ENCODE measurements at regions not wholly inside any gene's neighbourhood (a gene's known extent, or its start where the extent isn't known, plus 50 kb on each side); places are given as distances from the start of the nearest gene placed in this dataset.

- H3K27ac Mint-ChIP-seq = no peak overlapping the region
- intact Hi-C loops (cut with micrococcal nuclease) = no loop called here
- no peaks in the 10 kb centered on the region for H3K4me1 Mint-ChIP-seq (ENCODE audit: low read depth)
- H3K4me3 Mint-ChIP-seq = no peak overlapping the region
- no peaks in the 10 kb centered on the region for H3K27me3 Mint-ChIP-seq
- no peaks in the 10 kb centered on the region for H3K36me3 Mint-ChIP-seq (ENCODE audit: low read depth)
- peaks cover 4% of the 10 kb centered on the region for H3K9me3 Mint-ChIP-seq
Measured at GRCh38 chr4:35038079-35038805, 1206.1 kb downstream of the ARAP2 start.

- no peaks in the 10 kb centered on the region for H3K36me3 Mint-ChIP-seq (ENCODE audit: low read depth)
- no peaks in the 10 kb centered on the region for H3K4me1 Mint-ChIP-seq (ENCODE audit: low read depth)
- H3K27ac Mint-ChIP-seq = no peak overlapping the region
- no peak overlapping the region for H3K4me3 Mint-ChIP-seq
- no peaks in the 10 kb centered on the region for H3K27me3 Mint-ChIP-seq
- no peaks in the 10 kb centered on the region for H3K9me3 Mint-ChIP-seq
- intact Hi-C loops (cut with micrococcal nuclease) = no loop called here
Measured at GRCh38 chr4:35038845-35039244, 1205.5 kb downstream of the ARAP2 start.

- Mint-ChIP-seq H3K36me3 (ENCODE audit: low read depth) (no peaks in the 10 kb centered on the region), H3K27ac (no peak overlapping the region), H3K4me1 (ENCODE audit: low read depth) (no peaks in the 10 kb centered on the region), H3K4me3 (no peak overlapping the region), H3K9me3 (no peaks in the 10 kb centered on the region), H3K27me3 (no peaks in the 10 kb centered on the region)
- intact Hi-C loops (cut with micrococcal nuclease) = no loop called here
Measured at GRCh38 chr4:35052546-35052945, 1191.8 kb downstream of the ARAP2 start.

GRCh38 chr4:35063031-35063570 is 1181.2 kb downstream of the ARAP2 start:
- intact Hi-C loops (cut with micrococcal nuclease) = no loop called here
- no peak overlapping the region for H3K4me3 Mint-ChIP-seq
- H3K4me1 Mint-ChIP-seq (ENCODE audit: low read depth) = no peaks in the 10 kb centered on the region
- H3K9me3 Mint-ChIP-seq = no peaks in the 10 kb centered on the region
- no peaks in the 10 kb centered on the region for H3K27me3 Mint-ChIP-seq
- no peaks in the 10 kb centered on the region for H3K36me3 Mint-ChIP-seq (ENCODE audit: low read depth)
- H3K27ac Mint-ChIP-seq = no peak overlapping the region

DNA sequence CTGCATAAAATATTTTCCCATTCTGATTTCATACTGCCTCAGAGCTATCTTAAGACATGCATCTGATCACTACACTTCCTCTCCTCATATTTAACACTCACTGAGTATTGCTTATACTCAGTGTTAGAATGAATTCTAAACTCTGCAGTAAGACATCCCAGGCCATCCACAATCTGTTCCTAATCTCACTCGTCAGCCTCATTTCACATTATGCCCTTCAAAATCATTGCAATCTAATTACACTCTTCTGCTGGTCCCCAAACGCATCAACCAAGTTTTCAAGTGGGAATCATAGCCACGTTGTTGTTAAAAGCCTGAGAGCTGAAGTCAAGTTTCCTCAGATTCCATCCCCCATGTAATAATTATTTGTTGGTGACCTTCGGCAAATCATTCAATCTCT is 1177.9 kb downstream of the ARAP2 start:
- H3K4me1 Mint-ChIP-seq (ENCODE audit: low read depth) = no peaks in the 10 kb centered on the region
- H3K36me3 Mint-ChIP-seq (ENCODE audit: low read depth) = no peaks in the 10 kb centered on the region
- H3K27me3 Mint-ChIP-seq = no peaks in the 10 kb centered on the region
- intact Hi-C loops (cut with micrococcal nuclease) = no loop called here
- no peaks in the 10 kb centered on the region for H3K9me3 Mint-ChIP-seq
- H3K27ac Mint-ChIP-seq = no peak overlapping the region
- no peak overlapping the region for H3K4me3 Mint-ChIP-seq

- no peaks in the 10 kb centered on the region for H3K27me3 Mint-ChIP-seq
- no peak overlapping the region for H3K4me3 Mint-ChIP-seq
- no peaks in the 10 kb centered on the region for H3K4me1 Mint-ChIP-seq (ENCODE audit: low read depth)
- no peak overlapping the region for H3K27ac Mint-ChIP-seq
- intact Hi-C loops (cut with micrococcal nuclease) = no loop called here
- H3K9me3 Mint-ChIP-seq = no peaks in the 10 kb centered on the region
- H3K36me3 Mint-ChIP-seq (ENCODE audit: low read depth) = no peaks in the 10 kb centered on the region
Measured at GRCh38 chr4:35080799-35081198, 1163.5 kb downstream of the ARAP2 start.

GRCh38 chr4:35087218-35087617 is 1157.1 kb downstream of the ARAP2 start:
- Mint-ChIP-seq H3K9me3 (no peaks in the 10 kb centered on the region), H3K36me3 (ENCODE audit: low read depth) (no peaks in the 10 kb centered on the region), H3K27me3 (no peaks in the 10 kb centered on the region), H3K4me3 (no peak overlapping the region), H3K4me1 (ENCODE audit: low read depth) (no peaks in the 10 kb centered on the region), H3K27ac (no peak overlapping the region)
- intact Hi-C loops (cut with micrococcal nuclease) = no loop called here

DNA sequence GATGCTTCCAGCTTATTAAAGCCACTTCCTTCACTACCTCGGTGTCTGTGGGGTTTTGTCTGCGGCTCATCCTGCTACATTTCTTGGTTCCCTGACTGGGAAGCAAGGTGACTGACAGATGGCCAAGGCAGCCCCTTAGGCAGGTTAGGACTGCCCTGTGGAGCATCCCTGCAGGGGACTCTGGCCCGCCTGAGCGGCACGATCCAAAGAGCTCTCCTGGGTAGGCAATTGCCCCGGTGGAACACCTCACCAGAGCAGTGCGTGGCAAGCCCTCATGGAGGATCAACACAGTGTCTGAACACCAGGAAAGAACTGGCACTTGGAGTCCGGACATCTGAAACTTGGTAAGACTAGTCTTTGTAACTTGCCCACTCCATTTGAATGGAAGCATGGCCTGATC is 1143.4 kb downstream of the ARAP2 start:
- no peak overlapping the region for H3K4me3 Mint-ChIP-seq
- H3K27me3 Mint-ChIP-seq = no peaks in the 10 kb centered on the region
- H3K27ac Mint-ChIP-seq = no peak overlapping the region
- intact Hi-C loops (cut with micrococcal nuclease) = no loop called here
- no peaks in the 10 kb centered on the region for H3K4me1 Mint-ChIP-seq (ENCODE audit: low read depth)
- H3K36me3 Mint-ChIP-seq (ENCODE audit: low read depth) = no peaks in the 10 kb centered on the region
- peaks cover 24% of the 10 kb centered on the region for H3K9me3 Mint-ChIP-seq

DNA sequence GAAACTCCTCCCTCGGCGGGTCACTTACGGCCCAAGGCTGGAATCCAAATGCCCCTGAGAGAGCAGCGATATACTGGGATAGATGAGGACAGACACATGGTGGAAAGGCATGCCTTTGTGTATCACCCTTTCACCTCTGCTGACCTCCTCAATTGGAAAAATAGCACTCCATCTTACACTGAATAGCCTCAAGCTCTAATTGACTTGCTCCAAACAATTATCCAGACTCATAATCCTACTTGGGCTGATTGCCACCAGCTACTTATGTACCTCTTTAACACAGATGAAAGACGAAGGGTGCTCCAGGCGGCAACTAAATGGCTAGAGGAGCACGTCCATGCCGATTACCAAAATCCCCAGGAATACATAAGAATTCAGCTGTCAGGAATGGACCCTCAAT is 1142.2 kb downstream of the ARAP2 start:
- intact Hi-C loops (cut with micrococcal nuclease) = no loop called here
- H3K27me3 Mint-ChIP-seq = no peaks in the 10 kb centered on the region
- H3K4me1 Mint-ChIP-seq (ENCODE audit: low read depth) = no peaks in the 10 kb centered on the region
- H3K9me3 Mint-ChIP-seq = peaks cover 24% of the 10 kb centered on the region
- H3K4me3 Mint-ChIP-seq = no peak overlapping the region
- no peak overlapping the region for H3K27ac Mint-ChIP-seq
- no peaks in the 10 kb centered on the region for H3K36me3 Mint-ChIP-seq (ENCODE audit: low read depth)

DNA sequence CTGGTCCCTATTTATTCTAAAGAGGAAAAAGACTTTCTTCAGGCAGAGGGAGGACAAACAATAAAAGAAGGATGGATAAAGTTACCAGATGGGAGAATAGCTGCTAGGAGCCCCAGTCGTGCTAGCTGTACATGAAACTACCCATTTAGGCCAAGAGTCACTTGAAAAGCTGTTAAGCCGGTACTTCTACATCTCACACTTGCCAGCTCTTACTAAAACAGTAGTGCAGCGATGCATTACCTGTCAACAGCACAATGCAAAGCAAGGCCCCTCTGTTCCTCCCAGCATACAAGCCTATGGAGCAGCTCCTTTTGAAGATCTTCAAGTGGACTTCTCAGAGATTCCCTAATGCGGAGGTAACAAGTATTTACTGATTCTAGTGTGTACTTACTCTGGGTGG is 1138.8 kb downstream of the ARAP2 start:
- Mint-ChIP-seq H3K27ac (no peak overlapping the region), H3K4me1 (ENCODE audit: low read depth) (no peaks in the 10 kb centered on the region), H3K27me3 (no peaks in the 10 kb centered on the region), H3K9me3 (peaks cover 35% of the 10 kb centered on the region), H3K4me3 (no peak overlapping the region), H3K36me3 (ENCODE audit: low read depth) (no peaks in the 10 kb centered on the region)
- intact Hi-C loops (cut with micrococcal nuclease) = no loop called here

DNA sequence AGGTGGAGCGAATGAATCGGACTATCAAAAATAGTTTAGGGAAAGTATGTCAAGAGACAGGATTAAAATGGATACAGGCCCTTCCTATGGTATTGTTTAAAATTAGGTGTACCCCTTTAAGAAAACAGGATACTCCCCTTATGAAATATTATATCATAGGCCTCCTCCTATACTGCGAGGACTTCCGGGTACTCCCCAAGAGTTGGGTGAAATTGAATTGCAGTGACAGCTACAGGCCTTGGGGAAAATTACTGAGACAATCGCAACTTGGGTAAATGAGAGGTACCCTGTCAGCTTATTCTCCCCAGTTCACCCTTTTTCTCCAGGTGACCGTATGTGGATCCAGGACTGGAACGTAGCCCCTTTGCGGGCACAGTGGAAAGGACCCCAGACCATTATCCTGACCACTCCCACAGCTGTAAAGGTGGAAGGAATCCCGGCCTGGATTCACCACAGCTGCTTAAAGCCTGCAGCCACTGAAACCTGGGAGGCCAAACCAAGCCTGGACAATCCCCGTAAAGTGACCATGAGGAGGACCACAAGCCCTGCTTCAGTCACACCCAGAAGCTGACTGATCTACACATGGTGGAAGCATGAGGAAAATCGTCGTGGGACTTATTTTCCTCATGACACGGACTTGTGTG is 1138.1 kb downstream of the ARAP2 start:
- no peaks in the 10 kb centered on the region for H3K36me3 Mint-ChIP-seq (ENCODE audit: low read depth)
- no peaks in the 10 kb centered on the region for H3K27me3 Mint-ChIP-seq
- peaks cover 31% of the 10 kb centered on the region for H3K9me3 Mint-ChIP-seq
- H3K27ac Mint-ChIP-seq = no peak overlapping the region
- intact Hi-C loops (cut with micrococcal nuclease) = no loop called here
- no peak overlapping the region for H3K4me3 Mint-ChIP-seq
- no peaks in the 10 kb centered on the region for H3K4me1 Mint-ChIP-seq (ENCODE audit: low read depth)

GRCh38 chr4:35124106-35124505 is 1120.2 kb downstream of the ARAP2 start:
- no peaks in the 10 kb centered on the region for H3K27me3 Mint-ChIP-seq
- peaks cover 7% of the 10 kb centered on the region for H3K9me3 Mint-ChIP-seq
- H3K27ac Mint-ChIP-seq = no peak overlapping the region
- H3K4me1 Mint-ChIP-seq (ENCODE audit: low read depth) = no peaks in the 10 kb centered on the region
- intact Hi-C loops (cut with micrococcal nuclease) = no loop called here
- no peaks in the 10 kb centered on the region for H3K36me3 Mint-ChIP-seq (ENCODE audit: low read depth)
- H3K4me3 Mint-ChIP-seq = no peak overlapping the region

DNA sequence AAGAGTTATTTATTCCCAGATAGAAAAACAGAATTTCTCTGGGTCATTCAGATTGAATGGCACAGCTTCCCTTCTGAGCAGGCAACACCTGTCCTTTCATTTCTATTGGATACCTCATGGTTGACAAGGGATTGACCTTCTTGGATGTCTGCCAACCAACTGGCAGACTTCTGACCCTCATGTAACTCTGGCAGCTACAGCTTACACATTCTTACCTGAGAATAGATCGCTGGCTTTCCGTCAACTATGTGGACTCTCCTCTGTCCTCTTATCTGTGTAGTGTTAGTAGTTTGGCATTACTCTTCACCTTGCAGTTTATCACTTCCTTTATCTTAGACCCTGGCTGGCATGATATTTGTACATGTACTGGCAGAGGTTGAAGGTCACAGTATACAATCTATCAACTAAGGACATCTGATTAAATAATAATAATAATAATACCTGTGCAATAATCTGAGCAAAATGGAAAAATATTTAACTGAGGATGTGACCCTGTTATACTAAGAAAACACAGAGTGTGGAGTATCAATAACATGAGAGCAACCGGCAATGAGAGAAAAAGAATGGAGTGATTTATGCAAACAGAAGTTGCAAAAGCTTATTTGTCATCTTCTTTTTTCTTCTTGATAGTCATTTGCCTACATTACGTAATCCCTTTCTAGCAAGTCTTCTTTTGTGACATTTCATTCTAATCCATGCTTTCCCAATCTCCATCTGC is 1118.2 kb downstream of the ARAP2 start:
- H3K27ac Mint-ChIP-seq = no peak overlapping the region

DNA sequence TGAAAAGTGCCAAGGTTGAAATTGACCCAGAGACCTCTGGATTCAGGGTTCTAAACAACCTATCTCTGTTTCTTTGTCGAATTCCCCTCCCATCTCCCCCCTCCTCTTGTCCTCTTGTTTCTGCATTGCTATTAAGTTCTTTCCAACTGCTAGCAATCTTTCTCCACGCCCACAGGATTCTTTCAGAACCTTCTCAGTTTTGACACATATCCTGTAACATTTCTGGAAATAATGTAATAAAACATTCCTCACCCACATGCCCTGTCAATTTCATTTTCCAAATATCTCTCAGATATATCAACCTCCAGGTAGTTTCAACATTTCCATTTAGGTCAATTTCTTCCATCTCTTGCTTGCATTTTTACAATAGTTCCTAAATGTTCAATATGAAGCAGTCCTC is 1105.9 kb downstream of the ARAP2 start:
- Mint-ChIP-seq H3K36me3 (ENCODE audit: low read depth) (no peaks in the 10 kb centered on the region), H3K9me3 (peaks cover 9% of the 10 kb centered on the region), H3K27me3 (no peaks in the 10 kb centered on the region), H3K4me3 (no peak overlapping the region), H3K4me1 (ENCODE audit: low read depth) (no peaks in the 10 kb centered on the region), H3K27ac (no peak overlapping the region)
- intact Hi-C loops (cut with micrococcal nuclease) = no loop called here

More for the DNA sequence above, 1118.2 kb downstream of the ARAP2 start:
- H3K4me3 Mint-ChIP-seq = no peak overlapping the region
- H3K9me3 Mint-ChIP-seq = peaks cover 7% of the 10 kb centered on the region
- H3K4me1 Mint-ChIP-seq (ENCODE audit: low read depth) = no peaks in the 10 kb centered on the region
- no peaks in the 10 kb centered on the region for H3K36me3 Mint-ChIP-seq (ENCODE audit: low read depth)
- intact Hi-C loops (cut with micrococcal nuclease) = no loop called here
- H3K27me3 Mint-ChIP-seq = no peaks in the 10 kb centered on the region
